GM12878 (cell line): ENCODE measurements at regions not wholly inside any gene's neighbourhood (a gene's known extent, or its start where the extent isn't known, plus 50 kb on each side); places are given as distances from the start of the nearest gene placed in this dataset.

ENCODE experiments used
- ATAC-seq: fragments of 200-7000 bp; cut with Tn5 transposase; 3 replicates; pipeline ENCODE4 v1.9.1; 2020; ENCODE audit warnings: mild to moderate bottlenecking, moderate library complexity
- BruUV-seq: library from RNA; stranded (reverse); fragments of 400-500 nt; replicated peaks from 2 replicates; lab custom pipeline; 2021; lab: Mats Ljungman, UMichigan
- CTCF ChIA-PET: fragments of 300-600 bp; sonication (Branson Sonifier 250); formaldehyde crosslinking; extraction: SDS; loops from one replicate; lab custom pipeline; 2021; ENCODE audit warnings: inconsistent platforms; lab: Yijun Ruan, JAX
- POLR2A ChIA-PET: fragments of 350-600 bp; formaldehyde crosslinking; extraction: SDS; loops from one replicate; lab custom pipeline; 2021; ENCODE audit warnings: inconsistent platforms; lab: Charles Lee
- RAD21 ChIA-PET: fragments of 300-600 bp; sonication (Branson Sonifier 250); formaldehyde crosslinking; loops from one replicate; lab custom pipeline; 2023; ENCODE audit warnings: antibody characterized with exemption; ENCODE audit not compliant: unreplicated experiment; lab: Charles Lee
- SMC1A ChIA-PET: fragments of 300-600 bp; sonication (Branson Sonifier 250); formaldehyde crosslinking; loops from one replicate; lab custom pipeline; 2023; ENCODE audit not compliant: unreplicated experiment, uncharacterized antibody; lab: Charles Lee
- DNase-seq: peaks from one replicate; pipeline ENCODE4 v3.0.0-alpha.2; 2011; ENCODE audit warnings: low read depth, low spot score
- FAIRE-seq: peaks from 3 replicates; lab custom pipeline; 2011; peaks lifted over from hg19 to GRCh38; lab: Jason Lieb, UNC
- H2AFZ ChIP-seq: 2 replicates; pipeline ENCODE4 v1.6.0; 2011; ENCODE audit warnings: low read depth, low read length, control low read depth; ENCODE audit not compliant: control insufficient read depth
- H3K27ac ChIP-seq: 2 replicates; pipeline ENCODE4 v1.5.1; 2011; ENCODE audit warnings: control low read depth; ENCODE audit not compliant: control insufficient read depth, insufficient read depth
- H3K27me3 ChIP-seq, 2 experiments: replicated peaks in 1 of 2; 2 replicates each; pipeline versions ENCODE4 v1.6.0 to v1.6.1; 2011; ENCODE audit warnings: low read length in 1 of 2; ENCODE audit not compliant: control insufficient read depth in 2 of 2, insufficient read depth in 2 of 2
- H3K36me3 ChIP-seq, 2 experiments: 2 replicates each; pipeline ENCODE4 v1.5.1; 2011; ENCODE audit warnings: low read length in 1 of 2; ENCODE audit not compliant: control insufficient read depth in 2 of 2, insufficient read depth in 2 of 2
- H3K4me1 ChIP-seq: 2 replicates; pipeline ENCODE4 v1.6.1; 2011; ENCODE audit warnings: mild to moderate bottlenecking, low read length, moderate library complexity, mixed read lengths; ENCODE audit not compliant: control insufficient read depth, insufficient read depth
- H3K4me2 ChIP-seq: 2 replicates; pipeline ENCODE4 v1.6.0; 2011; ENCODE audit warnings: control low read depth; ENCODE audit not compliant: control insufficient read depth, insufficient read depth
- H3K4me3 ChIP-seq: fragments of 200-600 bp; sonication (generic); 2 replicates; pipeline ENCODE4 v1.5.1; 2016
- H3K79me2 ChIP-seq: 2 replicates; pipeline ENCODE4 v1.6.0; 2011; ENCODE audit warnings: low read length; ENCODE audit not compliant: control insufficient read depth, insufficient read depth
- H3K9ac ChIP-seq: 2 replicates; pipeline ENCODE4 v1.8.0; 2011; ENCODE audit warnings: low read length, control low read depth, mixed read lengths; ENCODE audit not compliant: control insufficient read depth, insufficient read depth
- H3K9me3 ChIP-seq: replicated peaks from 3 replicates; pipeline ENCODE4 v1.5.1; 2011; ENCODE audit warnings: mild to moderate bottlenecking, low read length; ENCODE audit not compliant: control insufficient read depth, insufficient read depth
- H4K20me1 ChIP-seq: 2 replicates; pipeline ENCODE4 v1.6.0; 2011; ENCODE audit not compliant: control insufficient read depth, insufficient read depth
- CEBPZ ChIP-seq: fragments of 150-350 bp; IDR thresholded peaks from 2 replicates; pipeline ENCODE4 v1.6.1; 2016; ENCODE audit warnings: low read depth, low read length
- FOS ChIP-seq: IDR thresholded peaks from 3 replicates; pipeline ENCODE4 v1.6.1; 2011; ENCODE audit warnings: borderline replicate concordance; ENCODE audit not compliant: insufficient read length; ENCODE audit errors: extremely low read depth
- FOXK2 ChIP-seq: fragments of 450-650 bp; IDR thresholded peaks from 2 replicates; pipeline ENCODE4 v1.6.1; 2017; ENCODE audit warnings: mild to moderate bottlenecking, moderate library complexity
- GABPA ChIP-seq: IDR thresholded peaks from 2 replicates; pipeline ENCODE4 v1.6.1; 2014; ENCODE audit warnings: antibody characterized with exemption, low read depth, mild to moderate bottlenecking, inconsistent platforms
- MTA2 ChIP-seq: fragments of 450-650 bp; IDR thresholded peaks from 2 replicates; pipeline ENCODE4 v1.6.1; 2016; ENCODE audit warnings: low read depth, mild to moderate bottlenecking, moderate library complexity
- MYC ChIP-seq: IDR thresholded peaks from 2 replicates; pipeline ENCODE4 v1.6.1; 2011; ENCODE audit warnings: mild to moderate bottlenecking, low read length, moderate library complexity, inconsistent platforms; ENCODE audit not compliant: insufficient read depth, insufficient replicate concordance, insufficient read length, severe bottlenecking
- NKRF ChIP-seq: fragments of 450-650 bp; conservative IDR thresholded peaks from 2 replicates; pipeline ENCODE4 v1.6.1; 2017; ENCODE audit warnings: mild to moderate bottlenecking, moderate library complexity
- NRF1 ChIP-seq: conservative IDR thresholded peaks from 2 replicates; pipeline ENCODE4 v1.6.1; 2011; ENCODE audit warnings: mild to moderate bottlenecking, low read depth, low read length, improper control_type of control experiment
- PAX5 ChIP-seq: IDR thresholded peaks from 2 replicates; pipeline ENCODE4 v1.6.1; 2011; ENCODE audit warnings: low read depth, low read length, borderline replicate concordance
- PML ChIP-seq: IDR thresholded peaks from 2 replicates; pipeline ENCODE4 v1.6.1; 2012; ENCODE audit warnings: low read length, inconsistent platforms
- SKIL ChIP-seq: fragments of 450-650 bp; IDR thresholded peaks from 2 replicates; pipeline ENCODE4 v1.6.1; 2017; ENCODE audit warnings: mild to moderate bottlenecking, low read depth, inconsistent platforms; ENCODE audit not compliant: poor library complexity, severe bottlenecking
- SUPT20H ChIP-seq: IDR thresholded peaks from 2 replicates; pipeline ENCODE4 v1.6.1; 2011; ENCODE audit warnings: low read depth, mild to moderate bottlenecking, low read length, moderate library complexity, borderline replicate concordance; ENCODE audit not compliant: control insufficient read depth
- ZNF207 ChIP-seq: fragments of 450-650 bp; IDR thresholded peaks from 2 replicates; pipeline ENCODE4 v1.6.1; 2014; ENCODE audit warnings: antibody characterized with exemption, mild to moderate bottlenecking, borderline replicate concordance
- WGBS: methylation state at CpG from one replicate; pipeline ENCODE4 v1.1.6; 2016; ENCODE audit warnings: low lambda C conversion rate; ENCODE audit not compliant: insufficient replicate concordance, insufficient coverage; ENCODE audit errors: missing lambda C conversion rate; 5-methylcytosine and 5-hydroxymethylcytosine counted together
- in situ Hi-C: fragments of 300-500 bp; cut with MboI; formaldehyde crosslinking; loops from 9 replicates; pipeline ENCODE4 v1.14.3; 2018; ENCODE audit warnings: mixed read lengths
- intact Hi-C: fragments of 100-400 bp; cut with micrococcal nuclease; formaldehyde crosslinking; loops from one replicate; pipeline ENCODE4 v1.14.2; 2022; ENCODE audit not compliant: unreplicated experiment

GRCh38 chr11:26086028-26086427 is 245.9 kb upstream of the ANO3 start (continued):
- TF ChIP-seq CEBPZ = no peak
- TF ChIP-seq, all 136 proteins: peak for 0

- Histone ChIP-seq H3K36me3 (no peaks in the 10 kb centered on the region), H3K4me2 (peak overlapping the region; percentile 76), H3K4me1 (peaks cover 23% of the 10 kb centered on the region), H3K9ac (peak overlapping the region; percentile 43; the same call in 1 of the 2 replicates), H3K79me2 (no peaks in the 10 kb centered on the region), H3K27me3 (no peaks in the 10 kb centered on the region), H4K20me1 (no peaks in the 10 kb centered on the region), H3K27ac (peak overlapping the region; percentile 95), H2AFZ (peak overlapping the region; percentile 89), H3K4me3 (no peak overlapping the region), H3K9me3 (no peaks in the 10 kb centered on the region; the same call in 1 of the 3 replicates)
- FAIRE-seq (peak; percentile 86), ATAC-seq (peak; percentile 99), DNase-seq (peak; percentile 56)
- in situ Hi-C loops (no loop called here), intact Hi-C loops (no loop called here)
- ChIA-PET CTCF (interaction anchor here (1.3 kb wide), 1 partner anchor 20 kb away, joined by 3 read pairs; no protein-coding TSS in a partner anchor), RAD21 (interaction anchor here (0.6 to 0.8 kb wide), 2 partner anchors 105 to 221 kb away, joined by 3 to 4 read pairs; no protein-coding TSS in a partner anchor), POLR2A (no interaction called here), SMC1A (interaction anchor here (0.5 to 2.2 kb wide), 8 partner anchors 9 to 539 kb away, joined by 3 to 10 read pairs (median 3); no protein-coding TSS in a partner anchor)
- BruUV-seq = no TSS peak
- WGBS = 22% methylated on average over 4 of the region's 4 CpGs
- no peak for TF ChIP-seq PAX5
- no peak for TF ChIP-seq FOS
- no peak for TF ChIP-seq ZNF207
- no peak for TF ChIP-seq NKRF
- peak; percentile 36; the same call in 1 of the 2 replicates for TF ChIP-seq MTA2
- TF ChIP-seq MYC = no peak
- peak; percentile 65; the same call in 1 of the 2 replicates for TF ChIP-seq PML
- no peak for TF ChIP-seq FOXK2
- no peak for TF ChIP-seq GABPA
- TF ChIP-seq SUPT20H = no peak
- TF ChIP-seq SKIL = no peak
- no peak for TF ChIP-seq NRF1
Observed at GRCh38 chr11:26087120-26087935, 244.6 kb upstream of the ANO3 start.
